GM19395 (cell line): ENCODE measurements at regions not wholly inside any gene's neighbourhood (a gene's known extent, or its start where the extent isn't known, plus 50 kb on each side); places are given as distances from the start of the nearest gene placed in this dataset.

ENCODE experiments used
- ATAC-seq: cut with Tn5 transposase; IDR thresholded peaks from one replicate; pipeline ENCODE4 v1.9.1; 2021; ENCODE audit warnings: mild to moderate bottlenecking, moderate library complexity; ENCODE audit not compliant: unreplicated experiment

DNA sequence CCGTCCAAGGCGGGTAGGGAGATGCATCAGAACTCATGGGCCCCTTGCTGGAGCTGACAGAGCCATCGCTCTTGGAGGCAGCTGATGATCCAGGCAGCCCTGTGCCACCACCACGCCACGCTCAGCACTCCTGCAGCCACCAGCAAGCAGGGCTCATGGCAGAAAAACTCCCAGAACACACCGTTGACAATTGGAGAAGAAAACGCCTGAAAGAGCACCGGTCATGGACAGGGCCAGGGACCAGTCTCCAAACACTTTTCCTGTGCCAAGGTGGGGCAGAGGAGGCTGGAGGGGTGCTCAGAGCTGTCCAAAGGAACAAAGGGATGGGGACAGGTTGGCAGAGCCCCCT lies 132.2 kb downstream of the FOXL1 start:
- ATAC-seq = no peak

DNA sequence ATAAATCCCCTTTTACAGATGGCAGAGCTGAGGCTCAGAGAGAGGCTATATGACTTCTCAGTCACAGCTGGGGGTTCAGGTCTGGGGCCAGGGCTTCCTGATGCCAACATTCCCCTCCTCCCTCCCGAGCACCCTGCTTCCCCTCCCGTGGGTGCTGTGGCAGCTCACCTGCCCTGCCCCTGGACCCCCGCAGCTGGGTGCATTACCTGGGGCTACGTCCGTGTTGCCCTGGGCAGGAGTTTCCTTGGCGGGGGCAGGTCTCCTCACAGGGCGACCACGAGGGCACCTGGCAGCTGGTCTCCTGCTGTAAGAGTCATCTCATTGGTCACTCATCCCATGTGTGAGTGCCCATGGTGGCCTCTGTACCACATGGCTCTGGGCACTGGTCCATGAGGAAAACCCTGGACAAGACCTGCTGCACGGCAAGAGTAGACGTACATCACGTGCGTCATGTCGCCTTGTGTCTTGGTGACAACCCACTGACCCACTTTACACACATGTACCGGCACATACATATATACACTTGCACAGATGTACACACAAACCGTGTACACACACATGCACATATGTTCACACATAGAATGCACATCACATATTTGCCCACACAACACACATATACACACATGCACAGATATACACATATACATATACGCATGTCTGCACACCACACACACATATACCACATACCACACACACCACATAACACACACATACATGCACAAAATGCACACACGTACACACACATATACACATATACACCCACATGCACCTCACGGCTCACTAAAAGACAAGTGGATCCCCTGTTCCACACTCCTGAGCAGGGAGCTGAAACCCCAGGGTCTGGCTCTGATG lies 134.0 kb downstream of the FOXL1 start:
- ATAC-seq = no peak

DNA sequence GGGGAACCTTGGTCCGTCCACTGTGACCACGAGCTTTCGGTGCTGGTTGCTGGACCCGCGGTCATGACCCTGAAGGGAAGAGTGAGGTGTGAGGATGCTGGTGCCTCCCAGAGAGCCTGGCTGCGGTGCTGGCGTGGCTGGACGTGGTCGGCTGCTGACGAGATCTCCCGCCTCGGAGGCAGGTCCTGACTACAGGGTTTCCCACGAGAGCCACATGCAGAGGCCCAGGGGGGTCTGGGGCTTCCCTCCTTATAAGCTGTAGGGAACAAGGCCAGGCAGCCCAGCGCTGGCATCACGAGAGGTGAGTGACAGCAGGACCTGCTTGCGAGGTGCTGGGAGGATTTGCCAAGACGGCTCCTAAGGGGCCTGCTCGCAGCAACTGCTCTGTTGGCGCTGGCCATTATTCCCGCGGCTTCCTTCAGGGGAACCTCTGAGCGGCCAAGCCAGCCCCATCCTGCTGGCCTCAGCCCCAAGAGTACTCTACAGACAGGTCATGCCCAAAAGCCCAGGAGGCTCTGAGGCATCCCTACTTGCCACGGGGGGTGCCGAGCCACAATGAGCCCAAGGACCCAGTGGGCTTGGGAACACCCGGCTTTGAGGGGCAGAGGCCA lies 134.8 kb downstream of the FOXL1 start:
- ATAC-seq = no peak

DNA sequence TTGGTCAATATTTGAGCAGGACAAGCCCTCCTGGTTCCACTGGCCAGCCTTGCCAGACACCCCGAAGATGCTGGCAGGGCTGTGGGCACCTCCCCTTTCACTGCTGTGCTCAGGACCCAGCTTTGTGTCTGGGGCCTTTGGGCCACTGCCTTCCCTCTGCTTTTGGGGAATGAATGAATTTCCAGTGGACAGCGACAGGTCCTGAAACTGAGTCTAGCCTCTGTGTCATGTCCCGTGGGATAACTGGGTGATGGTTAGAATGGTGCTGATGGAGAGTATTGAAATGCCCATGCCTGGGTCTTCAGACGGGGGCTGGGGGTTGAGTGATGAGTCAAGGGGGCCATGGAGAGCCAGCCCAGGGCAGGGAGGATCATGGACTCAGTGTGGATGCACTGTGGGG lies 135.8 kb downstream of the FOXL1 start:
- no peak for ATAC-seq

DNA sequence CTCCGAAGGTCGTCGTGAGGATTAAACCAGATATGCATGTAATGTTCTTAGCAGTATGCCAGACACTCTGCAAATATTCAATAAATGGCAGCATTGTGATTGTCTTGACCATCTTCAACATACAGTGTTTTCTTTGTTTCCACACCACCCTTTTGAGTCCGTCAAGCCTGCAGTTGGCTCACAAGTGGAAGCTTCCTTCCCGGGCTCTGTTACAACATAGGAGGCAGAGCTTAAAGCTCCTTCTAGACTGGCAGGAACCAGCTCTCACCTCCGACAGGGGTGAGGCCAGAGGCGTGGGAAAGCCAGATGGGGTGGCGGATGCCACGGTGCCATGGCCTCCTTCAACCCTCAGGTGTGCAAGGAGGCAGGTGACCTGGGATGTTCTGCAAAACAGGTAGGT lies 138.3 kb downstream of the FOXL1 start:
- no peak for ATAC-seq

DNA sequence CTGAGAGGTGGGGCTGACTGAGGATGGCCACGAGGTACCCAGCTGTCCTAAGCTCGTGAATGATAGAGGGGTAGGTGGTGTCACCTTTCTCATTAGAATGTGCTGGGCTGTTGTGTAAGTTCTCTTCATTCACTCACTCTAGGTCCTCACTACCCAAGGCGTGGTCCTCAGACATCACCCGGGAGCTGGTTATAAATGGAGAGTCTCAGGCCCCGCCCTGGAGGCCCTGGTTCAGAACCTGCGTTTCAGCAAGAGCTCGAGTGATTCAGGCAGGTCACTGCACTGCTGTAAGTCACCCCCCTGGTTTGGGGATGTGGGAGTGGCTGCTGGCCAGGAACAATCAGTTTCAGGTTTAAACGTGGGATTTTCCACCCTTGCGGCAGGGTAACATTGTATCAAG lies 139.8 kb downstream of the FOXL1 start:
- ATAC-seq = no peak

DNA sequence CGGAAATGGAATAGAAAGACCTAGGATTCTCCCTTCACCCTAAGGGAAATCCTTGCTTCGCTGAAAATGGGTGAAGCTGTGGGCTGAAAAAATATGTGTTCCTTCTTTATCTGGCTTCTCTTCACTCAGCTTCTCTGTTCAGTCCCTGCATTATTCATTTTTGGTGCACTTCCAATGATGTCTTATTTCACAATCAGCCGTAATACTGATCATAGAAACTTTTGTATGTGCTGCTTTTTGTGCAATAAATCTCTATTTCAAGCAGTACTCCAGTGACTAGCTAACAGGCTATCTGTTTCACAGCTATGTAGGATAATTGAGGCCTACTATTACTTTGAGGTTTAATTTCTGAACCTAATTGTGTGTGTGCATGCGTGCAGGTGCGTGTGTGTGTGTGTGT lies 144.6 kb downstream of the FOXL1 start:
- no peak for ATAC-seq

DNA sequence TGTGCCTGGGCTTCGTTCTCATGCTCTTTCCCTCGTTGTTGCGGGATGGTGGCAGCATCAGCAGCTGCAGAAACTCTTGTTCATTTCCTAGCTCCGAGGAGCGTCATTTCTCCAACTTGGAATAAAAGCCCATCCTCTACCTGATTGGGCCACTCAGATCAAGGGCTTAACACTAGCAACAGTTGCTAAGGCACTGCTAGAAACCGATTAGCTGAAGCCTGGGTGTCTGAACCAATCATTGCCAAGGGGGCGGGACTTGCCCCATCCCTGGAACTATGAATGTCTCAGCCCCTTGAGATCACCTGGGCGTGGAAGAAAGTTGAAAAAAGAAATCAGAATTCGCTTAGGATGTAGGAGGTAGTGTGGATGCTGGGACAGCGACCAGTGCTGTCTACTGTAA lies 145.3 kb downstream of the FOXL1 start:
- ATAC-seq = no peak

DNA sequence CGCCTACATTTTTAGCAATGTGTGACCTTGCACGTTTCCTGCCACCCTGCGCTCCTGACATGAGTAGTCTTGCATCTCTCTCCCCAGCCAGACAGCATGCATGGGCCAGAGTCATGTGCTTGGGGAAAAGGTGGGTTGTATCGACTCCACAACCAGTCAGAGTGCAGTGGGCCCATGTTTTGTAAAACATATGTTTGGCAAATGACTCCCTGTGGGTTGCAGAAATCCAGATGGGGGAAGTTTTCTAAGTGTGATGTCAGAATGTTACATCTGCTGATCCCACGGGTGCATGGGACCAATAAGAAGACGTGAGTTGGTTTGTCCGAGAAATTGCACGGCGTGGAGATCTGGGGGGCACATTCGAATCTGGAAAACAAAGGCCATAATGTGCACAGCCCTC lies 147.1 kb downstream of the FOXL1 start:
- ATAC-seq = no peak

DNA sequence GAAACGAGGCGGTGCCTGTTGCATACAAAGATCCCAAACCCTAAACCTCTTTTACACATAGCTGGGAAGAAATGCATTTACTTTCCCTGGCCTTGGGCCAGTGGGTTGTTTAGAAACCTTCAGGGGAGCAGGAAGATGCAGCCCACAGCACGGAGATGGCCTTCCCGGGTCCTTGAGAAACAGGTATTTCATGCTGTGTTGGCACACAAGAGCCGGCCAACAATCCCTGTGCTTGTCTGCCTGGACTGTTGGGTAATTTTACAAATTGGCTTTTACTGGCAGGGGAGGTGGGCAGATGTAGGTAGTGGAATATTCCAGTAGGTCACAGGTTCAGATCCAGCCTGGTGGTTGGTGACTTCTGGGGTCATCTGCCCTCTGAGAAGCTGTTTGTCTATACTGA lies 148.0 kb downstream of the FOXL1 start:
- no peak for ATAC-seq

DNA sequence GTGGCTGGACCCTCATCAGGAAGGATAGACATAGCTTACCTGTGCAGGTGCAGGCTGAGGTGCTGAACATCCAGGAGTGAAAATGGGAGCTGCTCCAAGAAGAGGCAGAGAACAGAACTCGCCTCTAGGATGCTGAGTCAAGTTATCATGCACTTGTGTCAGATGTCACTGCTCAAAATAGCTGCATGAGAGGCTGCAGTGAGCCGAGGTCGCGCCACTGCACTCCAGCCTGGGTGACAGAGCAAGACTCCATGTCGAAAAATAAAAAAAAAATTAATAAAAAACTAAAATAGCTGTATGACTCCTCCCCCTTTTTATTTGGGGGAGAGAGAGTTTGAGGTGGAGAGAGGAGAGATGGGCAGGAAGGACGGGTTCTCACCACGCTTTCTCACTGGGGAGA lies 148.8 kb downstream of the FOXL1 start:
- ATAC-seq = no peak

DNA sequence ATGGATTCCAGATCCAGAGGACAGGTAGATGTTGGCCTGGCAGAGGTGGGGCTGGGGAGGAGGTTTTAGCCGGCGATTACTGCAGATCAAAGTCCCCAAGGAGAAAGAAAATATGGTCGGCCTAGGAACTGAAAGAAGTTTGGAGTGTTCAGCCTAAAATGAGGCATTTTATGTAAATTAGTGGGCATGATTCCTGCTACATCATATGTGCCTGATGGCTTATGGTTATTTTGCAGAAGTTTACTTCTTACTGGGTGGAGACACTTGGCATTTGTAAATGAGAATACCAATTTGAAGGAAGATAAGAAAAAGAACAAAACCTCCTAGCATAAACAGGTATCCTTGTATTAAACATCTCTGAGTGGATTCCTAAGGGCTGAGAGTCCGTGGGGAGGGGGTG lies 149.3 kb downstream of the FOXL1 start:
- ATAC-seq = no peak

DNA sequence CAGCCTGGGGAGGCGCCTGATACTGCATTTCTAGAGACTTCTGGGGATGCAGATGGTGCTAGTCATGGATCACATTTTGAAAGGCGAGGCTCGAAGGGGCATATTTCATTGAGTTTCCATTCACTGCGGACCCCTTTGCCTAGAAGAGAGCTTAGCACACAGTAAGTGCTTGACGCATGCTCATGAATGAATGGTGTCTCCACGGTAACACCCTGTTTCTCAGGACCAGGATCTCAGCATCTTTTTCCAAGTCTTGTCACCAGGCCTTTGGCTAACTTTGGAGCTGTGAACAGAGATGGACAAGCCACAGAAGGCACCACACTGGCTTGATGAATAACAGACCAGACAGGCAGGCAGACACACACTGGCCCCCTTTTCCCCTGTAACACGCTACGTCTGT lies 151.3 kb downstream of the FOXL1 start:
- ATAC-seq = no peak

DNA sequence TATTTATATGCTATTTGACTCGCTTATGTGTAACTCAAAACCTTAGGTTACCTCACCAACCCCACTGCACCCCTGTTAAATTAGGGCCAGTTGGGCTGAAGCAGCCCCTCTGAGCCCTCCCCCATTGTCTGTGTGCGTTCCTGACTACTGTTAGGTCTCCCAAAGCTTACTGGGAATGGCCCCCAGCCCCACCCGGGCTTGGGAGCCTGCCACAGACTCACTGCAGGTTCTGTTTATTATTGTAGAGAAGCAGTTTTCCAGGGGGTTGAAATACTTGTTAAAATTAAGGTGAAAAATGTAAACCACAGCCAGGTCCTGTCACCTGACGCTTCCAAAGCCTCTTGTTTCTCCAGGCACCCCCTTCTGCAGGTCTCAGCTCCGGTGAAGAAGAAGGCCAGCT lies 151.7 kb downstream of the FOXL1 start:
- no peak for ATAC-seq

DNA sequence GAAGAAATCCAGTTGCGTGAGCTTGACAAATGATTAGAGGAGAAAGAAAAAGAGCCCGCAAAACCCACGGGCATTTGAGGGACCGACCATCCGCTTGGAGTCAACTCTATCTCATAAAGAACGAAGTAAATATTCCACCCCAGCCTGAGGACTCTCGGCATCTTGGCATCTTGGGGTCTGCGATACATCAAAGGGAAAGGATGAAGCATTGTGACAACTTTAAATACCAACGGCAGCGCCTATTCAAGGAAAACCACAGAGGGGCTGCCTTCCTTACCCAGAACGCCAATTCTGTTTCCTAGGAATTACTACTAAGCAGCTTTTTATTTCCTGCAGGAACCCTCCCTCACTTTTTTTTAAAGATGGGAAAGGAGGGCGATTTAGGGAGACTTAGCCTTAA lies 152.2 kb downstream of the FOXL1 start:
- no peak for ATAC-seq

DNA sequence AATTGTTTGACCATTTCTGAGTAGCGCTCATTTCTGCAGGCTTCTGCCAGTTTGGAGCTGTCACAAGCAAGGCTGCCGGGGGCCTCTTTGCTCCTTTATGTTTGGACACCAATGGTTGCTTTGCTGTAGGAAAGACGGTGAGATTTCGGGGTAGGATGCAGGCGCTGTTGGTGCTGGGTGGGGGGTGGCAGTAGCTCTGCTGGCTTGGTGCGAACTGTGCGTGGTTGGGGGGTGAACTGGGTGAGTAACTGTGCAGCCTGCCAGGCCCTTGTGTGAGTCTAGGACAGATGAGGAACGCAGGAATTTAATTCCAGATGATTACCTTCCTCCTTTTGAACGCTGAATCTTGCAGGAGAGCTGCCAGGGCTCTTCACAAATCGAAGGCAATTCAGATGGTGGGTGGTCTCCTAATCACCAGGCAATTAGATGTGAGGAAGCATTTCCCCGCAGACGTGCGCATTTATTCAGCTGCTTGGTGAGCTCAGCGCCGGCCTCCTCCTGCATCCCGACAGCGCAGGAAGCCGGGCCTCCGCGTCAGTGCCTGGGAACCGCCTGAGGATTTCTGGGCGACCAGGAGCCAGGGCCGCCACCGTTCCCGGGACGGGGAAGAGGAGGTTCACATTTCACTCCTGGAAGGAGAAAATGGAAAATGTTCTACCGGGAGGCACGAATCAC lies 154.4 kb downstream of the FOXL1 start:
- ATAC-seq = no peak

DNA sequence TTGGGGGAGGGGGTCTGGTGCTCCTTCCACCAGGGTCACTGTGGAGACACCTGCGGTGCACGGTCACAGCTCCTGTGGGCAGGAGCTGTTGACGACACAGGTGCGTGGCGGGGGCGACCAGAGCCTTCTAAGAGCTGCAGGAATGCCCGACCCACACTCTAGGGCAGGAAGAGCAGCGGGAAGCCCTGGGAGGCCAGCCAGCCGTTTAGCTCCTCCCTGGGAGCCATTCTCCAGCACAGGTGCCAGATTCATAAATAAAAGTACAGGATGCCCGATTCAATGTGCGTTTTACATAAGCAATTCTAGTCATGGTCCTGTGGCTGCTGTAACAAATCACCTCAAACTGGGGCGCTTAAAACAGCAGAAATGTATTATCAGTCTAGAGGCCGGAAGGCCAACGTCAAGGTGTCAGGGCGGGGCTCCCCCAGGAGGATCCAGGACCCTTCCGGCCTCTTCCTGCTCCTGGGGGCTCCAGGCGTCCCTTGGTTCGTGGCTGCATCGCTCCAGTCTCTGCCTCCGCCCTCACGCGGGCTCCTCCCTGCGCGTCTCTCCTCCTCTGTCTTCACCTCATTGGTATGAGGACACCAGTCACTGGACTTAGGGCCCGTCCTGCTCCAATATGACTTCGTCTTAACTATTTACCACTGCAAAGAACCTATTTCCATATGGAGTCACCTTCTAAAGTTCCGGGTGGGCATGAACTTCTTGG lies 155.4 kb downstream of the FOXL1 start:
- no peak for ATAC-seq

DNA sequence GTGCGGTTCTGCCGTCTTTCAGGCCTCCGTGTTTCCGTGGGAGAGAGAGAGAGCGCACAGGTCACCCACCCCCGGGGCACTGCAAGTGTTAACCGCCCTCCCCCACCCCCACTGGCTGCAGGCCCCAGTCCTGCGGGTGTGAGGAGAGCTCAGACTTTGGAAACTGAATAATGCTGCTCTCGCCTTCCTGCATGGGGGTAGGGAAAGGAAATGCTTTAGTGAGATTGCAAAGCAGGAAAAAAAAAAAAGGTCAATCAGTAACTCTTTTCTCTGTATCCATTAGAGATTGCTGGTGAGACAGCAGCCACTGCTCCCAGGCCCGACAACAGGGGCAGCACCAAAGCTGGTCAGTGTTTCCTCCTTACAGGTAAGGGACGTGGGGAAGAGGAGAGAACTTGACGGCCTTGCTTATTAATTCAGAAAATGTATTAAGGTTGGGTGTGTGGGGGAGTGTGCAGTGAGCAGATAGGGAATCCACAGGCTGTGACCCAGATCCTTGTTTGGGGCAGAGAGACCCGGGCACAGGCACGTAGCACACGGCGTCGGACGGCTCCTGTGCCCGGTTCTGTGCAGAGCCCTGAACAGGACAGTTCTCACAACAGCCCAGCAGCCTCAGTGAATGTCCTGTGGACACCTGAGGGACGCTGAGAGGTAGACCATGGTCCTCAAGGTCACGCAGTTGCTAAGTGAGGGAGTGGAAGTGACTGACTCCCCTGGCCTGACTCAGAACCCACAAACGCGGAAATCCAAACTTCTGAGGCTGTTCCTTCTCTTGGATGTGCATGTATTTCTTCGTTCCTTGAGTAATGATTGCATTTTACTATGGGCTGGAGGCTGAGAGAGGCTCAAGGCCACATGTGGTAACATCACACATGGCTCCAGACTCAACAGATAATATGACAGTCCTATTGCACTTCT lies 156.5 kb downstream of the FOXL1 start:
- ATAC-seq = no peak

DNA sequence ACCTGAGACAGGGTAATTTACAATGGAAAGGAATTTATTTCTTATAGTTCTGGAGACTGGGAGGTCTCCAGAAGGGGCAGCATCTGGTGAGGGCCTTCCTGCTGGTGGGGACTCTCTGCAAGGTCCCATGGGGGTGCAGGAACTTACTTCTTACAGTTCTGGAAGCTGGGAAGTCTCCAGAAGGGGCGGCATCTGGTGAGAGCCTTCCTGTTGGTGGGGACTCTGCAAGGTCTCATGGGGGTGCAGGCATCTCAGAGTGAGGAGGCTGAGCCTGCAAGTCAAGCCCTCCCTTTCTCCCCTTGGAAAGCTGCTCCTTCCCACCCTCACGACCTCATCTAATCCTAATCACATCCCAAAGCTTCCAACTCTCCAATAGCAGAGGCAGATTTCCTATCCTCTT lies 157.4 kb downstream of the FOXL1 start:
- no peak for ATAC-seq

DNA sequence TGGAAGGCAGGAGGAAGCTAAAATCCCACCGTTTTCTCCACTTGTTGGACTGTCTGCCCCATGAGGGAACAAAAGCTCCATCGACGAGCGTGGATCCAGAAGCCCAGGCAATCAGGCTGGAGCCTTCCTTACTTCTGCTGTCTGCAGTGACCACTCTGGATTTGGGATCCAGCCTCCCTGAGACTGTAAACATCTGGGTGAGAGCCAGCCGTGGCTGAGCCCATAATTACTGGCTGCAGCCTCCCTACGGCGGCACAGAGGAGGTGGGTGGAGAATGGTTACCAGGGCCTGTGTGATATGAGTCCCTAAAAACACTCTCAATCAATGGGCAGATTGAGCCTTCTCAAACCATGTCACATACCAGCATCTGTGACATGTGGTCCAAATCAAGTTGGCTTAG lies 158.2 kb downstream of the FOXL1 start:
- no peak for ATAC-seq

DNA sequence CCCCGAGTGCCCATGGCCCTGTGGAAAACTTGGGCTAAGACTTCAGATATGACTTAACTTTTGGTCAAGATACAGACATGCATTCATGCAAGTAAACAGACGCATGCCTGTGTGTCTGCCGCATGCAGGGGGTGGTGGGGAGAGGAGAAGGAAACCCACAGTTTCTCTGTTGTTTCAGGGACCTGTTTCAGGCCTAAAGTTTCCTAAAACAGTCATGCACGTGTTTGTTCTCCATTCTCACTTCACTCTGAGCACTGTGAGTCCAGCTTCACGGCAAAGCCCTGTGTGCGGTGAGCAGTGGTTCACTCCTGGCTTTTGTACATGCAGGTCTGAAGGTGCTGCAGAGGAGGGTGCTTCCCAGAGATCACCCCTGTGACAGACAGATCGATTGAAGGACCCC lies 158.7 kb downstream of the FOXL1 start:
- ATAC-seq = no peak
